ENCODE measurements at regions not wholly inside any gene's neighbourhood (a gene's known extent, or its start where the extent isn't known, plus 50 kb on each side); places are given as distances from the start of the nearest gene placed in this dataset.

DNA sequence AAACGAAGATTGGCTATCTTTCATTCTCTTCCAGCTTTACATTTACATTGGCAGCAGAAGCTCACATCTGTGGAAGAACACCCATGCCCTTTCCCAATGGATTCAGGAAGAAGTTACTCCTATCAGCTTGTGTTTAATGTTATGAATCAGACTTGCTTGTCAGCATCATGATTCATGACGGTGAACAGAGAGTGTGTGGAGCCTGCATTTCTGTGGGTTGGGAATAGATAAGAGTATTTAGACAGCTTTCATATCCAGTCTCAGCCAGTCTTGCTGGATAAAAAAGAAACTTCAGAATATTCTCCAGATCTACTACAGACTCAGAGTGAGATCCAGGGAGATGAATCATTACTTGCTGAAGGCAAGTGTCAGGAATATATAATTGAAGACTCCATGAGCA is 812.9 kb upstream of the ZNF608 start:
- H3K9me3 ChIP-seq (ENCODE audit: severe bottlenecking) = no peaks in the 10 kb centered on the region
- DNase-seq = no peak
- H3K4me3 ChIP-seq (ENCODE audit: low read depth, low read length) = no peak overlapping the region

DNA sequence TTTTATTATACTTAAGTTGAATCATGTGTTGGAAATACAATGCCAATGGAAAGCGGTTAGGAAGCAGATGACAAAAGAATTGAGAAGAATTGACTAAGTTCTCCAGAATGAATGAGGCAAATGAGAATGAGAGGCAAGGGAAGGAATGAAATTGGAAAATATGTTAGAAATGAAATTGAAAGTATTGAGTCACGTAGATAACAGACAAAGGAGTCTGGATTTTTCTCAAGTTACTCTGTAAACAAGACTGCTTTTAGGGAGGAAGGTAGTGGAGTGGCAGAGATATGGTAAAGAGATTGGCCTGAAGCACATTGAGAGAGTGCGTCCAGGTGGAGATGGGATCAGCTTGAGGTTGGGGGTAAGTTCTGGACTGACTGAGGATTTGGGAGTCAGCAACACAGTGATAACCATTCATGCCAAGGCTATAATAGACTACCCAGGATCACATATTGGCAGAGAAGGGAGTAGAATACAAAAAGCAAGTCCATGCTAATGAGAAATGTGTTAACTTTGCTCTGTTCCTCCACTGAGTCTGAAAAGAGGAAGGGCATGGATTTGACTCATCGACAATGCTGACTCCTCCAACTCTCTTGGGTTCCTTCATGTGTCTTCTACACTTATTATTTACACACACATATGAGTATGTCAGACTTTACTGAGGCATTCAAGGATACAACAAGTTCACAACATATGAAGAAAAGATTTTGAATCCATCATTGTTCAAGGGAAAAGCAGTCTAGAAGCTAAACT is 814.2 kb upstream of the ZNF608 start:
- H3K27me3 ChIP-seq (ENCODE audit: insufficient read depth, low read depth, severe bottlenecking) = no peaks in the 10 kb centered on the region
- H3K27ac ChIP-seq = no peak overlapping the region
- DNase-seq = no peak

More for the DNA sequence above, 812.9 kb upstream of the ZNF608 start:
- Histone ChIP-seq H3K27ac (no peak overlapping the region), H3K27me3 (ENCODE audit: insufficient read depth, low read depth, severe bottlenecking) (no peaks in the 10 kb centered on the region), H3K36me3 (no peaks in the 10 kb centered on the region)
- TF ChIP-seq, protein P1, sequence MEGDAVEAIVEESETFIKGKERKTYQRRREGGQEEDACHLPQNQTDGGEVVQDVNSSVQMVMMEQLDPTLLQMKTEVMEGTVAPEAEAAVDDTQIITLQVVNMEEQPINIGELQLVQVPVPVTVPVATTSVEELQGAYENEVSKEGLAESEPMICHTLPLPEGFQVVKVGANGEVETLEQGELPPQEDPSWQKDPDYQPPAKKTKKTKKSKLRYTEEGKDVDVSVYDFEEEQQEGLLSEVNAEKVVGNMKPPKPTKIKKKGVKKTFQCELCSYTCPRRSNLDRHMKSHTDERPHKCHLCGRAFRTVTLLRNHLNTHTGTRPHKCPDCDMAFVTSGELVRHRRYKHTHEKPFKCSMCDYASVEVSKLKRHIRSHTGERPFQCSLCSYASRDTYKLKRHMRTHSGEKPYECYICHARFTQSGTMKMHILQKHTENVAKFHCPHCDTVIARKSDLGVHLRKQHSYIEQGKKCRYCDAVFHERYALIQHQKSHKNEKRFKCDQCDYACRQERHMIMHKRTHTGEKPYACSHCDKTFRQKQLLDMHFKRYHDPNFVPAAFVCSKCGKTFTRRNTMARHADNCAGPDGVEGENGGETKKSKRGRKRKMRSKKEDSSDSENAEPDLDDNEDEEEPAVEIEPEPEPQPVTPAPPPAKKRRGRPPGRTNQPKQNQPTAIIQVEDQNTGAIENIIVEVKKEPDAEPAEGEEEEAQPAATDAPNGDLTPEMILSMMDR (IDR thresholded peaks at IDR 0.05; ENCODE audit: low read depth, low read length) = no peak

DNA sequence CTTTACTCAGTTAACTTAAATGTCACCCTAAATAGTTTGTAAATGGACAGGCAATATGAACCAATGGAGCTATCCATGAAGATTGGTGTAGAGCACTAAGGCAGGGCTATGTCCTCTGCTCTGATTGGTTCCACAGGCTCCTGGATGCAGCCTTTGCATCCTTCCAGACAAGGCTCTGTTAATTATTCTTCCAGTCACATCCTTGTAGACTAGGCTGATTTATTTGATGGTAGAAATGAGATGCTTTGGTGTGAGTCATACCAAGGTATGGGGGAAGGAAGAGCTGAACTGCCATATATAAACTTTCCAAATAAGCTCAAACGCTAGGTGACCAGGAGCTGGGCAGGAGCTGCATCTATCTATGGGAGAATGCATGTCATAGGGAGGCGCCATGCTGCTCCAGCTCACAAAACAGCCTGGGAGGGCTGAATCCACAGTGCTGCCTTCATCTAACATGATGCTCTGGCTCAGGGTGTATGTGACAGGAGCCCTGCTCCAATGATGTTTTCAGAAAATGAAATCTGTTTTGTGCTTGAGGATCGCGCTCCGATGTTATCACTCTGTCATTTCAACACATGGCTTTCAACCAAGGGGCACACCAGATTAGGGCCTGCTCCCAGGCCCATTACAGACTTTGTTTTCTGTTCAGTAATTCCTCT is 818.0 kb upstream of the ZNF608 start:
- H3K4me3 ChIP-seq (ENCODE audit: low read depth, low read length) = no peak overlapping the region
- DNase-seq = no peak

More for the DNA sequence above, 814.2 kb upstream of the ZNF608 start:
- TF ChIP-seq, protein P1 (IDR thresholded peaks at IDR 0.05; ENCODE audit: low read depth, low read length) = no peak
- no peaks in the 10 kb centered on the region for H3K36me3 ChIP-seq
- H3K9me3 ChIP-seq (ENCODE audit: severe bottlenecking) = no peaks in the 10 kb centered on the region
- no peak overlapping the region for H3K4me3 ChIP-seq (ENCODE audit: low read depth, low read length)

DNA sequence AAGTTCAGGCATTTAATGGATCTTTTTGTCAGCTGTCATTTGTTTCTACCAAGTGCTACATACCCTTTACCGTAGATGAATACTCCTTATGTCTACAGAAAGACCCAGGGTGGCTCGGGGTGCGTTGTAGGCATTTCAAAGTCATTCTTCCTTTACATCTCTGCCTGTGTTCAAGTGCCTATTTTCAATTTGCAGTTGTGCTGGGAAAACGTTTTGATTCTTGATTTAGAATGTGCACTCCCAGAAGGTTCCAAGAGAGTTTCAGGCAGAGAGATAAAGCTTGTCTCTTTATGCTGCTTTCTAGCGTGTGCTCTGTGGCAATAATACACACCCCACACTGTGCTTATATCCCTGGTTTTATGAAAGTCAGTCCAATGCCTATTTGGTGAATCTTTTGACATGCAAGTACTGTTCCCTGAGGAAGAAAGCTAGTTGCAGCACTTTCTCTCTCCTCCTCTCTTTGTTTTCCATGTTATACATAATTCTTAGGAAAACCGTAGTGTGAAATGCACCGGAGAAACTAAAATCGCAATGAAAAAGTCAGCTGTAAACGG is 828.1 kb upstream of the ZNF608 start:
- TF ChIP-seq, protein P1 (IDR thresholded peaks at IDR 0.05; ENCODE audit: low read depth, low read length) = no peak
- H3K9me3 ChIP-seq (ENCODE audit: severe bottlenecking) = peaks cover 4% of the 10 kb centered on the region
- H3K27ac ChIP-seq = peak overlapping the region; percentile 73
- DNase-seq = no peak
- H3K27me3 ChIP-seq (ENCODE audit: insufficient read depth, low read depth, severe bottlenecking) = no peaks in the 10 kb centered on the region
- no peaks in the 10 kb centered on the region for H3K36me3 ChIP-seq
- H3K4me3 ChIP-seq (ENCODE audit: low read depth, low read length) = no peak overlapping the region

More for the DNA sequence above, 818.0 kb upstream of the ZNF608 start:
- Histone ChIP-seq H3K9me3 (ENCODE audit: severe bottlenecking) (peaks cover 3% of the 10 kb centered on the region), H3K27ac (no peak overlapping the region), H3K36me3 (no peaks in the 10 kb centered on the region), H3K27me3 (ENCODE audit: insufficient read depth, low read depth, severe bottlenecking) (no peaks in the 10 kb centered on the region)
- TF ChIP-seq, protein P1 (IDR thresholded peaks at IDR 0.05; ENCODE audit: low read depth, low read length) = no peak

DNA sequence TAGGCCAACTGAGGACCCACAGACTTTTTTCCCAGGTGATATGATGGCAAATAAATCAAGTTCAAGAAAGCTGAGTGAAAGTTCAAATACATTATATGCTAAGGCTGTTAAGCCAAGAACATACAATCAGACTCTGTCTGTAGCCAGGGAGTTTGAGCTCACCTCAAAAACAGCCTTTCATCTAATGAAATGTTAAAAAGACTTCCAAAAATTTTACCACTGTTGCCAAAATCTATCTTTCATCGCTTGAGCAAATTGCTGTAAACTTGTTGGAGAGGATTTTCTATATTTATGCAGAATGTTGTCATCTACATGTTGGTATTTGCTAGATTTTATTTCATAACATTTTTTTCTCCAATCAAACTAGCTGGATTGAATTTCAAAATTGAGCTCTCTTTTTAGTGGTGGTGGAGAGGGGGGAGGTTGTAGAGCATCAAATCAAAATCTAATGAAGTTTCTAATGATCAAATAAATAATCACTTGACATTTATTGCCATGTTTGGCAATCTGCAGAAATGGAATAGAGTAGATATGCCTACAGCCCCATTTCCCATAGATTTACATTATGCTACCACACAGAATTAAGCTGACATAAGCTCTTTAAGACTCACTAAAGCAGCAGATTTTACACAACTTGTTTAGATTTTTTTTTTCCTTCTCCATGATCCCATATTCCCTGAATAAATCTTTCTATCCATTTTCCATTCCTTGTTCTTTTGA is 828.9 kb upstream of the ZNF608 start:
- no peak for DNase-seq
- peak overlapping the region; percentile 73 for H3K27ac ChIP-seq
- H3K9me3 ChIP-seq (ENCODE audit: severe bottlenecking) = peaks cover 6% of the 10 kb centered on the region
- no peaks in the 10 kb centered on the region for H3K27me3 ChIP-seq (ENCODE audit: insufficient read depth, low read depth, severe bottlenecking)
- H3K4me3 ChIP-seq (ENCODE audit: low read depth, low read length) = peak overlapping the region; percentile 24
- H3K36me3 ChIP-seq = no peaks in the 10 kb centered on the region
- TF ChIP-seq, protein P1 (IDR thresholded peaks at IDR 0.05; ENCODE audit: low read depth, low read length) = no peak

Data from WERI-Rb-1 (cell line).